ENCODE measurements at regions not wholly inside any gene's neighbourhood (a gene's known extent, or its start where the extent isn't known, plus 50 kb on each side); places are given as distances from the start of the nearest gene placed in this dataset.
A peak's percentile ranks its signal among the peaks of the same experiment; 100 is the strongest.
"Not testable (repeated sequence)": the region's sequence is repeated elsewhere in the genome, so short reads cannot be mapped to it uniquely, and the experiment has no call there.

- TF ChIP-seq CTCF (IDR thresholded peaks at IDR 0.05), result no peak
- Histone ChIP-seq H3K27ac (peak overlapping the region in 1 of 2 donors; percentile 47), H3K4me3 (no peak overlapping the region)
- no peak for DNase-seq (ENCODE audit: low spot score)
These were observed 212.6 kb downstream of the BCAS1 start for GRCh38 chr20:53857723-53858236.

GRCh38 chr20:53856300-53857295, 213.8 kb downstream of the BCAS1 start:
- H3K27ac ChIP-seq, result no peak overlapping the region
- TF ChIP-seq CTCF (IDR thresholded peaks at IDR 0.05), result no peak

DNA sequence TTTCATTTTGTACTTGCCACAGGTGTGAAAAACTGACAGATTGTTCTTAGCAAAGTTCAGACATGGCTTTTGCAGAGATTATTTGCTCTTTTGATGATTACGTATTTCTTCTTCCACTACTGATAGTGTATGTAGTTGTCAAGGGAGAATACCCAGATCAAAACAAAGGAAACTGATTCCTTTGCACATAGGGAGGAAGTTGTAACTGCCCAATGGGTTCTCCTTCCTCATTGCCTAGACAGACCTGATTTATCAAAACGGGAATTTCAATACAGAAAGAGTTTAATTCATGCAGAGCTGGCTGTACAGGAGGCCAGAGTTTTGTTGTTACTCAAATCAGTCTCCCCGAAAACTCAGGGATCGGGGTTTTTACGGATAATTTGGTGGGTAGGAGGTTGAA, 214.7 kb downstream of the BCAS1 start:
- no peak for DNase-seq (ENCODE audit: low spot score)
- Histone ChIP-seq H3K4me3 (no peak overlapping the region), H3K27ac (no peak overlapping the region)
- TF ChIP-seq CTCF (IDR thresholded peaks at IDR 0.05), result no peak

More at GRCh38 chr20:53856300-53857295, 213.8 kb downstream of the BCAS1 start:
- no peak for DNase-seq (ENCODE audit: low spot score)
- no peak overlapping the region for H3K4me3 ChIP-seq

DNA sequence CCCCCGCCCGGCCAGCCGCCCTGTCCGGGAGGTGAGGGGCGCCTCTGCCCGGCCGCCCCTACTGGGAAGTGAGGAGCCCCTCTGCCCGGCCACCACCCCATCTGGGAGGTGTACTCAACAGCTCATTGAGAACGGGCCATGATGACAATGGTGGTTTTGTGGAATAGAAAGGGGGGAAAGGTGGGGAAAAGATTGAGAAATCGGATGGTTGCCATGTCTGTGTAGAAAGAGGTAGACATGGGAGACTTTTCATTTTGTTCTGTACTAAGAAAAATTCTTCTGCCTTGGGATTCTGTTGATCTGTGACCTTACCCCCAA, 215.8 kb downstream of the BCAS1 start:
- not testable (repeated sequence) for DNase-seq (ENCODE audit: low spot score); H3K4me3 ChIP-seq; H3K27ac ChIP-seq

DNA sequence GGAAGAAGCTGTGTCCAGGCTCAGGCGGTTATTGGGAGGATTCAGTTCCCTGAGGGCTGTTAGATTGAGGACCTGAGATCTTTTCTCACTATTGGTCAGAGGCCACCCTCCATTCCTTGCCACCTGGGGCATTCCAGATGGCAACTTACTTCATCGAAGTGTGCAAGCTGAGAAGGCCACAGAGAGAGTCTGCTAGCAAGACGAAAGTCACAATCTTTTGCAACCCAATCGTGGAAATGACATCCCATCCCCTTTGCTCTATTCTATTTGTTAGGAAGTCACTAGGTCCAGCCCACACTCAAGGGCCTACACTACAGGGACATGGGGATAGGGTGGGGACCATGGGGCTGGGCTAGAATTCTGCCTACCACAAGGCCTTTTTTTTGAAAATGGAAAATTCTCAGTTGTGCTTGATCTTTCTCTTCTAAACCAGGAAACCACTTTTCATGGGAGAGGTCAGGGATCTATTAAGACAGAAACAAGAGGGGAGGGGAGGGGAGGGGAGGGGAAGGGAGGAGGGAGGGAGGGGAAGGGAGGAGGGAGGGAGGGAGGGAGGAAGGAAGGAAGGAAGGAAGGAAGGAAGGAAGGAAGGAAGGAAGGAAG, 217.2 kb downstream of the BCAS1 start:
- DNase-seq (ENCODE audit: low spot score), result no peak
- H3K27ac ChIP-seq, result no peak overlapping the region
- TF ChIP-seq CTCF (IDR thresholded peaks at IDR 0.05), result no peak
- no peak overlapping the region for H3K4me3 ChIP-seq

- DNase-seq (ENCODE audit: low spot score), result no peak
- no peak overlapping the region for H3K27ac ChIP-seq
- no peak overlapping the region for H3K4me3 ChIP-seq
- no peak for TF ChIP-seq CTCF (IDR thresholded peaks at IDR 0.05)
These were observed 217.7 kb downstream of the BCAS1 start for GRCh38 chr20:53852691-53853090.

GRCh38 chr20:53852014-53852413, 218.4 kb downstream of the BCAS1 start:
- Histone ChIP-seq H3K4me3 (no peak overlapping the region), H3K27ac (no peak overlapping the region)
- no peak for DNase-seq (ENCODE audit: low spot score)
- no peak for TF ChIP-seq CTCF (IDR thresholded peaks at IDR 0.05)

Data from coronary artery (tissue), 2 donors.